ENCODE measurements at regions not wholly inside any gene's neighbourhood (a gene's known extent, or its start where the extent isn't known, plus 50 kb on each side); places are given as distances from the start of the nearest gene placed in this dataset.

- no peak for DNase-seq
- no peaks in the 10 kb centered on the region for H3K79me2 ChIP-seq (ENCODE audit: insufficient read depth, low read length)
- no peaks in the 10 kb centered on the region for H3K9me3 ChIP-seq (ENCODE audit: insufficient read depth, low read length, severe bottlenecking)
- no peak for ATAC-seq (ENCODE audit: insufficient read depth, low read depth)
- no peak overlapping the region for H3K27ac ChIP-seq (ENCODE audit: low read length)
- H3K27me3 ChIP-seq (ENCODE audit: insufficient read depth, low read length, poor library complexity), result peaks cover 15% of the 10 kb centered on the region
- no peak overlapping the region for H3K4me2 ChIP-seq (ENCODE audit: insufficient read depth, low read length)
- no peaks in the 10 kb centered on the region for H3K36me3 ChIP-seq (ENCODE audit: insufficient read depth, low read length)
- H3K4me3 ChIP-seq (ENCODE audit: low read depth in 1 of 2, low read length in 2 of 2), result no peak overlapping the region
- H2AFZ ChIP-seq (ENCODE audit: low read depth, low read length), result no peak overlapping the region
- TF ChIP-seq EZH2 (IDR thresholded peaks at IDR 0.05; ENCODE audit: borderline replicate concordance, low read depth, low read length, severe bottlenecking), result no peak
- no peak for TF ChIP-seq CTCF (IDR thresholded peaks at IDR 0.05; ENCODE audit: borderline replicate concordance, extremely low read depth, low read length, poor library complexity, severe bottlenecking)
- H3K4me1 ChIP-seq (ENCODE audit: insufficient read depth, low read length), result no peaks in the 10 kb centered on the region
- no peak overlapping the region for H3K9ac ChIP-seq (ENCODE audit: low read depth, low read length)
- no peaks in the 10 kb centered on the region for H4K20me1 ChIP-seq (ENCODE audit: insufficient read depth, low read length)
These were observed 84.3 kb upstream of the UBL3 start for GRCh38 chr13:29934531-29935308.

GRCh38 chr13:29933401-29933800, 83.0 kb upstream of the UBL3 start:
- H3K9ac ChIP-seq (ENCODE audit: low read depth, low read length), result no peak overlapping the region
- ATAC-seq (ENCODE audit: insufficient read depth, low read depth) (no peak), DNase-seq (no peak)
- H3K79me2 ChIP-seq (ENCODE audit: insufficient read depth, low read length), result no peaks in the 10 kb centered on the region
- peaks cover 15% of the 10 kb centered on the region for H3K27me3 ChIP-seq (ENCODE audit: insufficient read depth, low read length, poor library complexity)
- H3K4me3 ChIP-seq (ENCODE audit: low read depth in 1 of 2, low read length in 2 of 2), result no peak overlapping the region
- no peak for TF ChIP-seq CTCF (IDR thresholded peaks at IDR 0.05; ENCODE audit: borderline replicate concordance, extremely low read depth, low read length, poor library complexity, severe bottlenecking)
- TF ChIP-seq EZH2 (IDR thresholded peaks at IDR 0.05; ENCODE audit: borderline replicate concordance, low read depth, low read length, severe bottlenecking), result no peak
- no peaks in the 10 kb centered on the region for H3K36me3 ChIP-seq (ENCODE audit: insufficient read depth, low read length)
- no peaks in the 10 kb centered on the region for H4K20me1 ChIP-seq (ENCODE audit: insufficient read depth, low read length)
- H3K4me1 ChIP-seq (ENCODE audit: insufficient read depth, low read length), result no peaks in the 10 kb centered on the region
- no peak overlapping the region for H3K4me2 ChIP-seq (ENCODE audit: insufficient read depth, low read length)
- no peaks in the 10 kb centered on the region for H3K9me3 ChIP-seq (ENCODE audit: insufficient read depth, low read length, severe bottlenecking)
- H2AFZ ChIP-seq (ENCODE audit: low read depth, low read length), result no peak overlapping the region
- H3K27ac ChIP-seq (ENCODE audit: low read length), result no peak overlapping the region

- no peak overlapping the region for H3K27ac ChIP-seq (ENCODE audit: low read length)
- no peaks in the 10 kb centered on the region for H4K20me1 ChIP-seq (ENCODE audit: insufficient read depth, low read length)
- no peak overlapping the region for H3K9ac ChIP-seq (ENCODE audit: low read depth, low read length)
- no peak overlapping the region for H2AFZ ChIP-seq (ENCODE audit: low read depth, low read length)
- no peak for ATAC-seq (ENCODE audit: insufficient read depth, low read depth)
- no peaks in the 10 kb centered on the region for H3K79me2 ChIP-seq (ENCODE audit: insufficient read depth, low read length)
- H3K4me1 ChIP-seq (ENCODE audit: insufficient read depth, low read length), result no peaks in the 10 kb centered on the region
- peaks cover 15% of the 10 kb centered on the region for H3K27me3 ChIP-seq (ENCODE audit: insufficient read depth, low read length, poor library complexity)
- H3K9me3 ChIP-seq (ENCODE audit: insufficient read depth, low read length, severe bottlenecking), result no peaks in the 10 kb centered on the region
- TF ChIP-seq CTCF (IDR thresholded peaks at IDR 0.05; ENCODE audit: borderline replicate concordance, extremely low read depth, low read length, poor library complexity, severe bottlenecking) (no peak), EZH2 (IDR thresholded peaks at IDR 0.05; ENCODE audit: borderline replicate concordance, low read depth, low read length, severe bottlenecking) (no peak)
- no peak for DNase-seq
- no peak overlapping the region for H3K4me3 ChIP-seq (ENCODE audit: low read depth in 1 of 2, low read length in 2 of 2)
- no peak overlapping the region for H3K4me2 ChIP-seq (ENCODE audit: insufficient read depth, low read length)
- no peaks in the 10 kb centered on the region for H3K36me3 ChIP-seq (ENCODE audit: insufficient read depth, low read length)
These were observed 81.3 kb upstream of the UBL3 start for GRCh38 chr13:29931696-29932095.
